Activated CD4-positive, alpha-beta T cell treated with anti-CD3 and anti-CD28 coated beads for 24 hours (primary cell): ENCODE measurements at regions not wholly inside any gene's neighbourhood (a gene's known extent, or its start where the extent isn't known, plus 50 kb on each side); places are given as distances from the start of the nearest gene placed in this dataset.

Source experiments
- DNase-seq, 2 donors: peaks; one replicate each; pipeline ENCODE4 v3.0.0-alpha.2; 2020; ENCODE audit warnings: low read depth in 2 of 2

DNA sequence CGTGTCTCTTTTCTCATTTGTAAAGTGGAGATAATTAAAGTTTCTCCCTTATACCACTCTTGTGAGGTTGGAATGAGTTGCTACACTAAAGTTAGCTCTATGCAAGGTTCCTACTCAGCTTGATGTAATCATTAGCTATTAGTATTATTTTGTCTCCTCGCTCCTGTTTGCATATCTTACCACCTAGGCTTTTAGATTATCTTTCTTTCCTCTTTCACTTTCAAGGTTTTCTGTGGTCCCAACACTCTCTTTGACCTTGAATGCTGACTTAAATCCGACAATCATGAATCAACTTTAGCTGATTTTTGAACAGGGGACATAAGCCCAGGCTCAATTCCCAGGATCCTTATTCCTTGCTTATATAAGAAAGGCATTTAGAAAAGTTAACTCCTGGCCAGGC lies 769.7 kb upstream of the GRM7 start:
- no peak for DNase-seq

DNA sequence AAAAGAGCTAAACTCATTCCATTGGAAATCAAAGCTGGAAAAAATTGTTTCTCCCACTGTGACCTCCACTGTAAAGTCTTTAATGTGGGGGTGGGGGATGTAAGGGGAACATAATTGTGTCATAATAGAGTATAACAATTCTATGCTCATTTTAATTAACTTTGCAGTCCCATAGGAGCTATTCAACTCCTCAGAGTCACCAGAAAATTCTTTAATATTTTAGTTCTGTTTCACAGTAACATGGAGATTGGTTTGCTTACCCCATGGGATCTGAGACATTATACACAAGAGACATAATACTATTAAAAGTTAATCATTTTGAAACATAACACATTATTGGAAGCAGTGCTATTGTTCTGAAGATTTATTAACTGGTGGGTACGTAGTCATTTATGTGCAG lies 765.9 kb upstream of the GRM7 start:
- DNase-seq: no peak

DNA sequence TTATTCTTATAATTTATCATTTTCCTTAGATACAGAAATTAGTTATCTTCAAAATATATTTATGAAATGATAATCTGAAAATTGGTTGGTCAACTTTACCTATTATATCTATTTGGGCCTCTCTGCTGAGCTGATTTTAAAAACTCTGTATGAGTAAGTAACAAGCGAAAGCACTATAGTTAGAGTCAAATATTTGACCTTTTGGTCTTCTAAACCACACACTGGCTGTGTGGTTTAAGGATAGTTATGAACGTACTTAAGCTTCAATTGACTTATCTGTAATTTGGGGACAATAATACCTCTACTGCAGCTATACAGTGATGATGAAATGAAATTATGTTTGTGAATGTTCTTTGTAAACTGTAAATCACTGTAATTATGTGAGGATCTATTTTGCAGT lies 763.9 kb upstream of the GRM7 start:
- DNase-seq: no peak

DNA sequence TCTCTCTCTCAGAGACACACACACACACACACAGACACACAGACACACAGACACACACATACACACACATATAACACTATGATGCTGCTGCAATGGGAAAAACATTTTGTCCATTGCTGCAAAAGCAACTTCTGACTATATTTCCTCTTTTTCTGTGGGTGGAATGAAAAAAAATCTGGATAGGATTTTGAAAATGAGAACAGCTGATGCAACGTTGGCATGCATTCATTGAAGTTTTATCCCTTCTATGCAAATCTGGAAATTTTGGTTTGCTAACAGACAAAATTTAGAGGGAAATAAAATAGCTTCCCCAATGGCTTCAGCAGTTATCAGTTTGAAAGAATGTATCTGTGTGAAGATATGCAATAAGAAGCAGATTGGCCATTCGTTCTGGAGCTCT lies 763.4 kb upstream of the GRM7 start:
- no peak for DNase-seq

DNA sequence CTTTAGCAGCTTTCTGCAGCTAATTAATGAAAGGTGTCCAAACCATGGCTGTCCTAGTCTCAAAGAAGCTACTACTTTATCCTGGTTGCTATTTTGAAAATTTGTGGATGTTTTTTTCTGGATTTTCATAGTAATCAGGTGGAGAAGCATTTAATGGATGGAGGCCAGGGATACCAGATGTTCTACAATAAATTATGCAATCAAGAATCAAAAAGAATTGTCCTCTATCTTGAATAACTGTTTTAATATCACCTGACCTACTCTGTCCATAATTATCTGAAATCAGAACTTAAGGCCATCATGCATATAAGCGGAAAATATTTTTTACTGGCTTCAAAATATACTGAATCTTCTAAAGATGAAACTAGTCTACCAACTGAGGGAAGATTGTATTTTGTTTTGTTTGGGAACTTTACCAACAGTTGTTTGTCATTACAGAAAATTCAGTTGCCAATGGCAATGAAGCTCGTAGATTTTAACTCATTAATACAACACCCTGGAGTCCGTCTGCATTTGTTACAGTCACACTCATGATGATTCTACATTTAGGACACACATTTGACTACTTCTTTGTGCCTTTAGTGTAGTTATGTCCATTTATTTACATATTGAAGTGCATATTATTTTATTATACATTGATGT lies 762.3 kb upstream of the GRM7 start:
- no peak for DNase-seq

DNA sequence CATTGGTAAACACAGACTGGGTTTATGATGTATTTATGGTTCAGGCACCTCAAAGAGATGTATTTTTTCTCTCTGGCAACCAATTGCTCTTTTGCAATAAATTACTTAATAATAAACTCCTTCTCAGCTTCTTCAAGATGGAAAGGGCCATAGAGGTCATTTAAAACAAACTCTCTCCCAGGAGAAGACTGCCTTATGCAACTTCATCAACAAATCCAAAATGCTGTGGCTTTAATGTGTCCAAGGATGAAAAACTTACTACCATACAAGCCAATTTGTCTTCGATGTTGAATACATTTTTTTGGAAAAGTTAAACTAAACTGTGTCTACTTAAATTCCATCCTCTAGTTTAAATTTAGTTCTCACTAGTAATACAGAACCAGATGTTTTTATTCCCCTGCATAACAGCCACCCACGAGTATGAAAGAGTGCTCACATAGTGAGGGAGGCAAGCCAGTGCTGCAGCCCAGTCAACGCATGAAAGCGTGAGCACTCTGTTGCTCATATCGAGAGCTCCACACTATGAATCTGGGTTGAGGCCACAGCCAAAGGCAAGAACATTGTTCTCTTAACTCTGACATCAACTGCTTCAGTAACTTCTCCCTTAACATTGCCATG lies 761.3 kb upstream of the GRM7 start:
- DNase-seq: no peak

DNA sequence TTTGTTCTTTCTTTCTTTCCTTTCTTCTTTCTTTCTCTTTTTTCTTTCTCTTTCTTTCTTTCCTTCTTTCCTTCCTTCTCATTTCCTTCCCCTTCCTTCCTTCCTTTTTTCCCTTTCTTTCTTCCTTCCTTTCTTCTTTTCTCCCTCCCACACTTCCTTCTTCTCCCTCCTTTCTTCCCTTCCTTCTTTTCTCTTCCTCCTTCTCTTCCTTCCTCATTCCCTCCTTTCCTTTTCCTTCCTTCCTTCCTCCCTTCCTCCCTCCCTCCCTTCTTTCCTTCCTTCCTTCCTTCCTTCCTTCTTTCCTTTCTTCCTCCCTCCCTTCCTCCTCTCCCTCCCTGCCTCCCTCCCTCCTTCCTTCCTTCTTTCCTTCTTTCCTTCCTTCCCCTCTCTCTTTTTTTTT lies 755.7 kb upstream of the GRM7 start:
- DNase-seq: no peak

DNA sequence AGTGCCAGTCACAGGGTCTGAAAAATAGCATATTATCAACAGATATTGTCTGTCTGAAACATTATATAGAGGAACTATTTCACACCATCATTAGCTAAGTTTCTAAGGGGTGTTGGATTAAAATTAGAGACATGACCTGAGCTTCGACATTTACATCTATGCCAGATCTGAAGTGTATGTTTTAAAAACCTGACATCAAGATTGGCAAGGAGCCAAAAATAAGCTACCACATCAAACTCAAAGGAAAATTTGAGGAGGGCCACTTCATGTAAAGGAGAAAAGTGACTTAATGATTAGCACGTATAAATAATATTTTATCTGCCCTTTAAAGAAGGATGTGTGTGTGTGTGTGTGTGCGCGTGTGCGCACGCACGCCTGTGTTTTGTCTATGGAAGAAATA lies 752.0 kb upstream of the GRM7 start:
- DNase-seq: no peak

DNA sequence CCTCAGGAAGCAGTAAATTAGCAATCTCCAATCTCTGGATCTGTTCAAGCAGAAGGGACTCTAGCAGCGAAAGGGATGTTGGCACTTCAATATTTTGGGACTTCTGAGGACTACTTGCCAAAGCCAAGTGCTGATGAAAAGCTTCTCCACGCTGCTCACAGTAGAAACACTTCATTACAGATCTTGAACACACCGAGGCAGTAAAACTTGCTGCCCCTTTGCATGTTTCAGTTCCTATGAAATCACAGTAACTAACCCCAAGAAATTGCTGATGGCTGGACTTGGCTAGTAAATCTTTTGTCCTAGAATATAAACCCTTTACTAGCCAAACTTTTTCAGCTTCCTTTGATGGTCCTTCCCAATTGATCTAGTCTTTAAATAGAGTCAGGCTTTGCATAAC lies 750.5 kb upstream of the GRM7 start:
- no peak for DNase-seq

DNA sequence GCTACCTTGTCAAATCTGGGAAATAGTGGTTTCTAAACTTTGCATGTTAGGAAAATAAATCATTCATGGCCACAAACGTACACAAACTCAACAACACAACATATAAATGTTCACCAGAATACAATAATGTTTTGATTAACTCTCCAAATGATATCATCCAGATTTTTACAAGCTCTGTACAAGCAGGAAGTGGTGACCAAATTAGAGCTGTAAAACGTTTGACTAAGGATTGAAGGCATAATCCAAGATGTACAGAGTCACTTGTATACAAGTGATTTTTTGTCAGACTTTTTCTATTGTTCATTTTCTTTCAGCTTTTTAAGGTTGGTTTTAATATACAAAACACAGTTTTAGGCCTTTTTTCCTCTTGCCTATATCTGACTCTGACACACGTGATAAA lies 748.4 kb upstream of the GRM7 start:
- DNase-seq: no peak

DNA sequence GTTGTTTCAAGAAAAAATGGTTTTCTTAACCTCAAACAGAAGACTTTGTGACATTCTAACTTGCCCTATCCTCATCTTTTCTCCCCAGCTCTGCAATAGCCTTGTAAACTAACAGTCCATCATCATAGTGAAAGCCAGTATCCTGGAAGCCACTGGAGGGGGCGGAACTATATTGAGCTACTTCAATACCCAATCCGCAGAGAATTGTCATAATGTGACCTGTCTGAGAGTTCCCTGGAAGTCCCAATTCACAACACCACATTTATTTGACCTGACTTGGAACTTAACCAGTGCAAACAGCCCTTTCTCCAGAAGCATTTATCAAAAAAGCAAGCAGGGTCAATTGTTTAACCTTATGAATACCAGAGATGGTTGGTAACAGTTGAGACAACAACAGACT lies 747.6 kb upstream of the GRM7 start:
- no peak for DNase-seq

DNA sequence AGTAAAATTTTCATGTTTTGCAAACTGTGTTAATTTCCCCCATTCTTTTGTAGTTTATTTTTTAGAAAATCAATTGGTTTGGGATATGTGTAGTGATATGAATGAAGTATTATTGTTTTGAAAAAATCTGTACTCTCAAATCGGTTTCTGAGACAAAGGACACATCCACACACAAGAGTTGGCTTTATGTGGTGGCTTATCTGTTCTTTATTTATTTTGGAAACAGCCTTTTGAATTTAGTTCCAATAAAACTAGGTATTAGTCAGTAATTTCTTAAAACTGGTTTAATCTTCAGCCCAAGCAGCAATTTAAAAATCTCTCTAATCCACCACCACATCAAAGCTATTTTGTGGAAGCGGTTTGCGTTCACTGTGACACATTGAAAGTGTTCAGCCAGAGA lies 741.5 kb upstream of the GRM7 start:
- no peak for DNase-seq

DNA sequence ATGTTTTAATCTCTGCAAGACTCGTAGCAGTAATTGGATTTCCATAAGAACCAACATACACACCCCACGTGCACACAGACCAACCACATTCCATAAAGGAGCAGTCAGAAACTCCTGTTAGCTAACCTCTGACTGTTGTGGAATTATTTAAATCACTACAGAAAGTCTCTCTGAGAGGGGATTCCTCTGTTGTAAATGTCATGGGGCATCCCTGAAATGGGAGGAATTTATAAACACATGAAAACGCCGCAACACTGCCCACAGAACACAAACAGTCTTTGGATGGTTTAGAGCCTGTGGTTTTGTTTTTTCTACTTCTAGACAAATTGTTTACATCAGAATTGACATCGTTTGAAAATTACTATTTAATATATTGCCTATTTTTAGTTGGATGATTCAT lies 740.1 kb upstream of the GRM7 start:
- DNase-seq: no peak

DNA sequence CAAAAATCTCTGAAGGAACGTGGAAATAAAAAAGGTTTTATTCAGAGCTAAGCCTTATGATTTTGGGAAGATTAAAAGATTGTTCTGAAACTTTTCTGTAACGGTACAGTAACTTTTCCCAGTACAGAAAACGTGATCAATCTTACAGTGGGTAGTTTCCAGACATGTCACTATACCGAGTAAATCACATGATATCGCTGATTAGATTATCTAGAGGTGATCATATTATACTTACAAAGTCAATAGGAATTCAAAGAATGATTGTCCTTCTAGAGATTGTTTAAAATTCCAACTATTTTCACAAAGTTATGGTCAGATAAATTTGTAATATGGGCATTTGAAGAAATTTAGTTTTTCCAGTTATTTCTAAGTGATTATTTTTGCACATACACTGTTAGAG lies 736.0 kb upstream of the GRM7 start:
- no peak for DNase-seq

DNA sequence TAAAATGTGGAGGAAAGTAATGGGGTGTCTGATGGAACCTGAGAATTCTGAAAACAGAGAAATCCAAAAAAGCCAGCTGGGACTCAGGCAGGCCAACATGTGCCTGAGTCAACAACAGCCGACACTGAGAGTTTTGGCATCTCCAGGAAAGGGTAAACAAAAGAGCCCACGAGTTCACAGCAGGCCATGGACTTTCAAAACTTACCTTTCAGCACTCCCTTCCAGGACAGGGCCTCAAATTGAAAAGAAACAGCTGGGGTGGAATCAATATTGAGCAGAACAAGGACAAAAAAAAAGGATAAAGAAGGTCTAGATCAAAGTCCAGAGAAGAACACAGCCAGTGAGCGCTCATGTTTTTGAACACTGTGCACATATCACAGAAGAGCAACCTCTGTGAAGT lies 735.4 kb upstream of the GRM7 start:
- no peak for DNase-seq

DNA sequence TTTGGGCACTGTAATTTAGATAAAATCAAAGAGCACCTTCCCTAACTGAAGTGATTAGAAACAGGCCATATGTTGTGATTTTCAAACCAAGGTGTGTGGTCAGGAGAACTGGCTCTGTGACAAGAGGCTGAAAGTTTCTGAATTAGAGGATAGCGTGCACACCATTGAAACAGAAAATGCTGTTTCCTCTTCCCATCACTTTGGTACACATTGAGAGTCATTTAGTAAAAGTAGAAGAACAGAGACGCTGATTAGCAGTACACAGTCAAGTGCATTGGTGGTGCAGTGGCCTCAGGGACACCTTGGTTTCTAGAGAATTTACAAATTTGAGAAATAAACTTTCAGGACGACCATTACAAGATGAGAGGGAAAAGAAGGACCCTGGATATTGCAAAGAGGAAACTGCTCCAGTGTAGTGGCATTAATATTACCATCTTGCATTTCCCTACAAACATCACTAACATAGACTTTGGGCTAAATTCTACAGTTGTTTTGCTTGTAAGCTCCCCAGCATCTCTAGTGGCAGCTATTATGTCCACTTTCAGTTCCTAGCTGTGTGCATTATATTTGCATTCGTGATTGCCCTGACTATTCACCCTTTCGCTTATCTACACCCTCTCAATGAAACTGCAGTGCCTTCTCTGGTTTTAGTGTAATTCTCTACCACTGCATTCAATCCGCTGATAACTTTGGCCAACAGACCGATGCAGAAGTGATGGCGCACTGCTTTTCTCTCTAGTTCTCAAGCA lies 728.1 kb upstream of the GRM7 start:
- DNase-seq: no peak

DNA sequence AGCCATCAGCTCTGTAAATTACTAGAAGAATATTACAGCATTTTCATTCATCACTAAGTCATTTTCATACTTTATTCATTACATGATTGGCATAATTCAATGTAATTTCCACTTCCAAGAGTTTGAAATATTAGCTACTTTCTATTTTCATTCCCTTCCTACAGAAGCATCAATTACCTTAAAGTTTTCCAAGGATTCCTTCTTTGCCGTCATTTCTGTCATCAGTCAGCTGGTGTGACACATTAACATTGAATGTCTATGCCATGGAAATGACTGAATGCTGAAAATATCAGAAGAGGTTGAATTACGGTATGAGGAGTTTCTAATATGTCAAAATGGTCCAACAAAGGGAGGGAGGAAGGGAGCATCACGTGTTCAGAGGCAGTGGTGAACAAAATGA lies 718.2 kb upstream of the GRM7 start:
- no peak for DNase-seq

DNA sequence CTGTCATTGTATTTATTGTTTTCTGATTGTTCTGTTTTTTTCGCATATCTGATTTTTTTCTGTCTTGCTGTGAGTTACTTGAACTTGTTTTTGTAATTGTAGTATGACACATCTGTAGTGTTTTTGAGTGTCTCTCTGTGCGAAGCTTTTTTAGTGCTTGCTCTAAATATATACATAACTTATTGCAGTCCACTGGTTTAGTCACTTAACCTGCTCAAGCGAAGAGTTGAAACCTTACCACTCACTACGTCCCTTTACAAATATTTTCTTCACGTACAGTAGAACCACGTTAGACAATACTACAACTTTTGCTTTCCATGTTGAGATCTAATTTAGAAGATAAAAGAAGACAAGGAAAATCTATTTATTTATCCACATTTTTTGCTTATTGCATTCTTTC lies 713.0 kb upstream of the GRM7 start:
- no peak for DNase-seq

DNA sequence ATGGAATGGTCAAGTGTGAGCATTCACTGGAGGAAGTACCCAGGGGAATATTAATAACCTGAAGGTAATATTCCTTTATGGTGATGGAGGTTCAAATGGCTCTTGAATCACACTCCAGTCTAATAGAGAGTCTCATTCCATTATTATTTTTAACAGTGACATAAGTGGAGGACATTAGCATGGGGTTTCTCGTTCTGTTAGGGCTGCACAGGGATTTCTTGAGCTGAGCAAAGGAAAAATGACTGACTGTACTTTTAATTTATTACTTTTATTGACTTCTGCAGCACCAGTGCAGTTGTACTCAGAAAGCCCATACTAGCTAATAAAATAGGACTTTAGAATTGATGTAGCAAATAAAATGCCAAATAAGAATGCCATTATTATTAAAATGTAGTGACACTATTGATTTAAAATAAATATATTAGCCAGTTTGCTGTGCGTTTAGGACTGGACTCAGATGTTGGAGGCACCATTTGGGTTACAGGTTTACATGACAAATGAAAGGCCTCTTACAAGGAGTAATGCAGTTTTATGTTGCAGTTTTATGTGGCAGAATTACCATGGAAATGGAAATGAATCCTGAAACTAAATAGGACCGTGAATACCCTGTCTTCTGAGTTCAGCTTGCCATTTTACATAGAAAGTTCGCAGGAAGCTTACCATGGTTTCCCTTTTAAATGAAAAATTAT lies 705.1 kb upstream of the GRM7 start:
- no peak for DNase-seq

DNA sequence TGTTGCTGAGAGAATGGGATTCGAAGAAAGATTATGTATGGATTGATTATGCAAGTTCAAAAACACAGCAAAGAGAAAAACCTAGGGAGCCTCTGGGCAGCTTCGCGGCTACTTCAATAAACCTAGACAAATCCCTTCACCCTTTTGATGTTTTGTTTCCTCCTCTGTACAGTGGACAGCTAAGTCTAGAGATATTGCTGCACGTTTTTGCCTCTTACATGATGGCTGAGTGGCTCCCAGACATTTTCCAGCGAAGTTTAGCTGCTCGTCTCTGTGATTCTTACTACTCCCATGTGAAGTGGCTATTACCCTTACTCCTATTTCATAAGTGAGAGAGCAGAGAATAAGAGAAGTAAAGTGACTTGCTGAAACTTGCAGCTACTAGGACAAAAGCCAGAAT lies 695.0 kb upstream of the GRM7 start:
- DNase-seq: no peak

DNA sequence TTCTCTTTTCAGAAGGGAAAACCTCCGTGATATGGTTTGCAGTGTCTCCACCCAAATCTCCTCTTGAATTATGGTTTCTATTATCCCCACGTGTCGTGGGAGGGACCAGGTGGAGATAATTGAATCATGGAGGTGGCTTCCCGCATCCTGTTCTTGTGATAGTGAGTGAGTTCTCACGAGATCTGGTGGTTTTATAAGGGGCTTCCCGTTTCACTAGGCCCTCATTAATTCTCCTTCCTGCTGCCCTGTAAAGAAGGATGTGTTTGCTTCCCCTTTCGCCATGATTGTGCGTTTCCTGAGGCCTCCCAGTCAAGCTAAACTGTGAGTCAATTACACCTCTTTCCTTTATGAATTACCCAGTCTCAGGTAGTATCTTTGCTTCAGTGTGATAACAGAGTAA lies 692.7 kb upstream of the GRM7 start:
- no peak for DNase-seq

DNA sequence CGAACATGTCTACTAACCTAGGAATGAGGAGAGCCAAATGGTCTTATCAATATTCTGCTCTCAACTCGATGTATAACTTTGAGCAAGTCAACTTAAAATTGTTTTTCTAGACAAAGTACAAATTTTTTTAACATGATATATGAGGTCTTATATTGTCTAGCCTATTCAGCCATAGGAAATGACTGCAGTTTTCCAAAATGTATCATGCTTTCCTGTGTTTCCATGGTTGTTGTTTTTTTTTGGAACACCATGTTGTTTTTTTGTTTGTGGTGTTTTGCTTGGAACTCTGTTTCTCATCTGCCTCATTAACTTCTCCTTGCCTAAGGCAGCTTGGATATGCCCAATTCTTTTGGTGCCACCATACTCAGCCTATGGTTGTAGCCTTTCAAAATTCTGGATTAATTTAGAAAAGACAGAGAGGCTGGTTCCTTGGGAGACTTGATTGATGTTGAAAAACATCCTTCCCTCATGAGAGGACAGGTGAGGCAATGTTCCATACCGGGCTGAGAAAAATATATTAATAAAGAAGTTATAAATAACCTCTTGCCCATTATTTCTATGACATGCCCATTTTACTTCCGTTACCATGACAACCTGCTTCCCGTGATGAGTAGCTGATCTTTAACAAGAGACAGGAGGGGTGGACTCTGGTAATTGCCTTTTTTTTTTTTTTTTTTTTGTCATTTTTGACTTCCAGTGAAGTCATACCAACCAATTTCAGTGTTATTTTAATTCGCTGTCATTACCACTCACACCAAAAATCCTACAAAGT lies 687.9 kb upstream of the GRM7 start:
- no peak for DNase-seq
